Mucosa of descending colon (tissue), 3 donors: ENCODE measurements at regions not wholly inside any gene's neighbourhood (a gene's known extent, or its start where the extent isn't known, plus 50 kb on each side); places are given as distances from the start of the nearest gene placed in this dataset.

ENCODE experiments used
- ATAC-seq: fragments of 200-7000 bp; cut with Tn5 transposase; one replicate; pipeline ENCODE4 v1.9.1; 2020; ENCODE audit warnings: mild to moderate bottlenecking, moderate library complexity
- DNase-seq, 3 donors: peaks; one replicate each; pipeline ENCODE4 v3.0.0-alpha.2; 2020
- H3K36me3 ChIP-seq: fragments of 200-600 bp; one replicate; pipeline ENCODE4 v1.8.0; 2021; ENCODE audit warnings: low read depth, mild to moderate bottlenecking
- H3K4me1 ChIP-seq: fragments of 200-600 bp; one replicate; pipeline ENCODE4 v1.8.0; 2021; ENCODE audit warnings: low read depth, mild to moderate bottlenecking
- H3K4me3 ChIP-seq: fragments of 200-600 bp; one replicate; pipeline ENCODE4 v1.8.0; 2021; ENCODE audit warnings: mild to moderate bottlenecking
- H3K9me3 ChIP-seq: fragments of 200-600 bp; one replicate; pipeline ENCODE4 v1.8.0; 2021; ENCODE audit warnings: mild to moderate bottlenecking
- intact Hi-C, 2 donors: fragments of 100-400 bp; cut with DNase I in 1 of 2; cut with micrococcal nuclease in 1 of 2; formaldehyde crosslinking; loops; one replicate each; pipeline versions ENCODE4 v1.11.0 to v1.11.1; 2022; cut with DNase I, micrococcal nuclease
- TF ChIP-seq, protein P1 (sequence below): fragments of 200-600 bp; IDR thresholded peaks from one replicate; pipeline ENCODE4 v1.8.0; 2022; ENCODE audit warnings: antibody characterized with exemption, mild to moderate bottlenecking
- donor health status: DM: no; HTN: no; CAD: no; lungs with moderate emphysema.
- donor health status: DM: no; HTN: no; CAD: no.
- donor health status: DM: no; HTN: yes; CAD: no.

DNA sequence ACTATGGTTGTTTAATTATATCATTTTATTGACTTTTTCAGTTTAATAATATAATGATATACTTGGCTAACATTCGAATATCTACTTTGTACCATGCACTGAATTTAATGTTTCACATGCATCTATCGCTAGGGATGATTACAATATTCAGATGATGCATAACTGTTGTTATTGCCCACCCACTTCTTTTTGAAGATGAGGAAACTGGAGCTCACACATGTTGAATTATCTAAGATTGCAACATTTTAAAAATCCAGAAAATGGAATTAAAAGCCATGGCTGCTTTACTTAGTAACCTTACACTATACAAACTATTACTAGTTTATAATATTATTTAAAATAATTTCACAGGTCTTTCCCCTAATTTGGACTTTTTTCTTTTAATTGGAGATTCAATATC lies 171.7 kb downstream of the TLR4 start:
- ATAC-seq (no peak), DNase-seq (no peak)
- Histone ChIP-seq H3K9me3 (no peaks in the 10 kb centered on the region), H3K36me3 (no peaks in the 10 kb centered on the region), H3K4me1 (no peaks in the 10 kb centered on the region), H3K4me3 (no peak overlapping the region)
- TF ChIP-seq, protein P1, sequence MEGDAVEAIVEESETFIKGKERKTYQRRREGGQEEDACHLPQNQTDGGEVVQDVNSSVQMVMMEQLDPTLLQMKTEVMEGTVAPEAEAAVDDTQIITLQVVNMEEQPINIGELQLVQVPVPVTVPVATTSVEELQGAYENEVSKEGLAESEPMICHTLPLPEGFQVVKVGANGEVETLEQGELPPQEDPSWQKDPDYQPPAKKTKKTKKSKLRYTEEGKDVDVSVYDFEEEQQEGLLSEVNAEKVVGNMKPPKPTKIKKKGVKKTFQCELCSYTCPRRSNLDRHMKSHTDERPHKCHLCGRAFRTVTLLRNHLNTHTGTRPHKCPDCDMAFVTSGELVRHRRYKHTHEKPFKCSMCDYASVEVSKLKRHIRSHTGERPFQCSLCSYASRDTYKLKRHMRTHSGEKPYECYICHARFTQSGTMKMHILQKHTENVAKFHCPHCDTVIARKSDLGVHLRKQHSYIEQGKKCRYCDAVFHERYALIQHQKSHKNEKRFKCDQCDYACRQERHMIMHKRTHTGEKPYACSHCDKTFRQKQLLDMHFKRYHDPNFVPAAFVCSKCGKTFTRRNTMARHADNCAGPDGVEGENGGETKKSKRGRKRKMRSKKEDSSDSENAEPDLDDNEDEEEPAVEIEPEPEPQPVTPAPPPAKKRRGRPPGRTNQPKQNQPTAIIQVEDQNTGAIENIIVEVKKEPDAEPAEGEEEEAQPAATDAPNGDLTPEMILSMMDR, result no peak
- intact Hi-C loops, result no loop called here

DNA sequence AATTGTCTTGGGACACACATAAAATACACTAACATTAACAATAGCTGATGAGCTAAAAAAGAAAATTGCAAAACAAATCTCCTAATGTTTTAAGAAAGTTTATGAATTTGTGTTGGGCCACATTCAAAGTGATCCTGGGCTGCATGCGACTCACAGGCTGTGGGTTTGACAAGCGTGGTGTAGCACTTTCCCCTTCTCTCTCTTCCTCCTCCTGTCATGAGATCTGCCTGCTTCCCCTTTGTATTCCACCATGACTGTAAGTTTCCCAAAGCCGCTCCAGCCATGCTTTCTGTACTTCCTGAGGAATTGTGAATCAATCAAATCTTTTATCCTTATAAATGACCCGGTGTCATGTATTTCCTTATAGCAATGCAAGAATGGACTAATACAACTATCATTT lies 178.0 kb downstream of the TLR4 start:
- peak in 1 of 3 donors; percentile 3 for DNase-seq
- intact Hi-C loops, result no loop called here
- H3K4me3 ChIP-seq, result no peak overlapping the region
- H3K9me3 ChIP-seq, result no peaks in the 10 kb centered on the region
- no peaks in the 10 kb centered on the region for H3K36me3 ChIP-seq
- H3K4me1 ChIP-seq, result no peaks in the 10 kb centered on the region
- TF ChIP-seq, protein P1, result no peak
- no peak for ATAC-seq

DNA sequence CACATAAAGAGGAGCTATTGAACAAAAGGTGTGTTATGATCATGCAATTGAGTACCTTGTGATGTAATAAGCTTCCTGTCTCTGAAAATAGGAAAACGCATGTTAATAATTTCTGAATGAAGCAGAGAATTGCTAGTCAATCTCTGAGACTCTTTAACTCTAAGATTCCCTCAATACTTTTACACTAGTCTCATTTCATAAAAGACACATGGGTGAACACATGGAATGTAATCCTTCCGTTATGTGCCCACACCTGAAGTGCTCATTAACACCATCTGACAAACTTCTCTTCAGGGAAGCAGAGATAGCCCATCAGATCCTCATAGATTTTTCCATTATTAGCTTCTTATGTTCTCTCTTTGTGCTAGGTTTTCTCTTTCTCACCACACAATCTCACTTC lies 182.4 kb downstream of the TLR4 start:
- Histone ChIP-seq H3K4me3 (no peak overlapping the region), H3K9me3 (no peaks in the 10 kb centered on the region), H3K4me1 (no peaks in the 10 kb centered on the region), H3K36me3 (no peaks in the 10 kb centered on the region)
- ATAC-seq (no peak), DNase-seq (no peak)
- TF ChIP-seq, protein P1, result no peak
- intact Hi-C loops, result no loop called here

DNA sequence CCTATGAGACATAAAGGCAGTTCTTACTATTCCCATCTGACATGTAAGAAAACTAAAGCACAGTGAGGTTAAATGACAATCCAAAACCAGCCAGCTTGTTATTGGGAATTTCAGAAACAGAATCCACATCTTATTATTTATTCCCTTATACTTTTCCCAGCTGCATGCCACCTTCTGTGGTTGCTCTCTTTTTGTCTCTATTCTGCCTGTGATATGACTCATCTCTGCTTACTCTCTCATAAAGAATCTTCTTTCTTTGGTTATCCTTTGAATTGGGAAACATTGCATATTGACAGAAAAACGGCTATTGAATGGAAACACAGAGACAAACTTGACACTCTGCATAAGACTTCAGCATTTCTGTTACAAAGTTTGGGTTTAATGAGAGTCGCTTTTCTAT lies 183.2 kb downstream of the TLR4 start:
- intact Hi-C loops, result no loop called here
- DNase-seq (no peak), ATAC-seq (no peak)
- TF ChIP-seq, protein P1, result no peak
- Histone ChIP-seq H3K4me1 (no peaks in the 10 kb centered on the region), H3K4me3 (no peak overlapping the region), H3K36me3 (no peaks in the 10 kb centered on the region), H3K9me3 (no peaks in the 10 kb centered on the region)

DNA sequence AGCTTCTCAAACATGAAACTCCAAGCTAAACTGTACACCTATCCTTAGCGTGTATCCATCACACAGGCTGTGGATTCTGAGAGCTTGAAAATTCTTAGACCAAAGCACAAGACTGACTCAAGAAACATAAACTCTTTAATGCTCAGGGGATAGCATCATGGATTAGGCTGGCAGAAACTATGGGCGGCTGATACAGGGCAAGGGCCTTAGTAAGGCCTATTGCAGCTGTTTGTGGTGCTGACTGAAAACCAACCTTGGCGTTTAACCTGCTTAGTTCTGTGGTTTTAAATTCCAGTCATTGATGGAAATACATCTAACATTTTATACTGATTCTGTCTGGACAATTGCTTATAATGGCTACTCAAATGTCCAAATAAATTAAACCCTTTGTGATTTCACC lies 183.7 kb downstream of the TLR4 start:
- TF ChIP-seq, protein P1, result no peak
- no peak overlapping the region for H3K4me3 ChIP-seq

DNA sequence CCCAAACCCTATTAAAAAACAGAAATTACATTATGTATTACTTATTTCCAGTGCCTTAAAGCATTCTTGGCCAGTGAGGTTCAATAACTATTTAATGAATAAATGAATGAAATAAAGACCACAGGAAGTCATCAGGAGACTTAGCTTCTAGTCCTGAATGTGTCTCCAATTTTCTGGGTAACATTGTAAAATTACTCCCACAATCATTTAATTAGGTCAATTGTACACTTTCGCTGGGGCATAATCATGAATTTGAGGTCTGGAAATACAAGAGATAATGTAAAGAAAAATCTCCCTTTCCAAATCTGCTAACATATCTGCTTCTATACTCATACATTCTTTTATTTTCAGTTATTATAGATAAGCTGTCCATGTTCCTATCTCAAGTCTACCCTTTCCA lies 199.2 kb downstream of the TLR4 start:
- intact Hi-C loops, result no loop called here
- H3K9me3 ChIP-seq, result no peaks in the 10 kb centered on the region
- H3K36me3 ChIP-seq, result no peaks in the 10 kb centered on the region
- no peak overlapping the region for H3K4me3 ChIP-seq
- ATAC-seq (no peak), DNase-seq (no peak)
- TF ChIP-seq, protein P1, result no peak
- no peaks in the 10 kb centered on the region for H3K4me1 ChIP-seq

More for the DNA sequence above, 183.7 kb downstream of the TLR4 start:
- Histone ChIP-seq H3K36me3 (no peaks in the 10 kb centered on the region), H3K9me3 (no peaks in the 10 kb centered on the region), H3K4me1 (no peaks in the 10 kb centered on the region)
- ATAC-seq, result no peak
- intact Hi-C loops, result no loop called here
- DNase-seq, result no peak
